ENCODE measurements at regions not wholly inside any gene's neighbourhood (a gene's known extent, or its start where the extent isn't known, plus 50 kb on each side); places are given as distances from the start of the nearest gene placed in this dataset.

DNA sequence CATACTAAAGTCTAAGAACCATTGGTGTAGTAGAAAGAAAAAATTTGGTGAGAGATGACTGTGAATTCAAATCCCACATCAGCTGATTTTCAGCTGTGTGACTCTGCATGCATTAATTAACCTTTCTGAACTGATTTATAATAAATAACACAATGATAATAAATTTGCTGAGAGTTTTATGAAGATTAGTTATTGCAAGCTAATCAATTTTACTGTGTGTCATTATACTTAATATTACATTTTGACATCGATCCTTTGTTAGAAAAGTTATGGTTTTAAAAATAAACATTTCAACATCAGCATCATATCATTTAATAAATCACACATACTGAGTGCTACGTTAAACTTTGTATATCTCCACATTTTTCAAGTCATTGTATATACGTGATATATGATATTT, 599.7 kb upstream of the MMS22L start:
- Histone ChIP-seq H3K9ac (ENCODE audit: low read depth, low read length, poor library complexity, severe bottlenecking) (no peak overlapping the region), H2AFZ (ENCODE audit: low read length) (no peak overlapping the region), H4K20me1 (ENCODE audit: insufficient read depth, low read length, poor library complexity, severe bottlenecking) (no peaks in the 10 kb centered on the region), H3K4me3 (ENCODE audit: low read length, poor library complexity, severe bottlenecking) (no peak overlapping the region), H3K79me2 (ENCODE audit: insufficient read depth, low read length) (no peaks in the 10 kb centered on the region), H3F3A (ENCODE audit: low read depth) (no peaks in the 10 kb centered on the region), H3K9me3 (ENCODE audit: insufficient read depth, low read depth, low read length) (no peaks in the 10 kb centered on the region), H3K27me3 (ENCODE audit: insufficient read depth, low read length, poor library complexity, severe bottlenecking) (no peaks in the 10 kb centered on the region), H3K9me2 (replicated peaks; ENCODE audit: low read depth, low read length) (no peaks in the 10 kb centered on the region), H3K4me1 (ENCODE audit: insufficient read depth, low read length, poor library complexity, severe bottlenecking) (no peaks in the 10 kb centered on the region), H3K4me2 (ENCODE audit: low read depth, low read length, poor library complexity, severe bottlenecking) (no peak overlapping the region), H3K36me3 (ENCODE audit: insufficient read depth, low read length) (no peaks in the 10 kb centered on the region)
- TF ChIP-seq, protein P1, sequence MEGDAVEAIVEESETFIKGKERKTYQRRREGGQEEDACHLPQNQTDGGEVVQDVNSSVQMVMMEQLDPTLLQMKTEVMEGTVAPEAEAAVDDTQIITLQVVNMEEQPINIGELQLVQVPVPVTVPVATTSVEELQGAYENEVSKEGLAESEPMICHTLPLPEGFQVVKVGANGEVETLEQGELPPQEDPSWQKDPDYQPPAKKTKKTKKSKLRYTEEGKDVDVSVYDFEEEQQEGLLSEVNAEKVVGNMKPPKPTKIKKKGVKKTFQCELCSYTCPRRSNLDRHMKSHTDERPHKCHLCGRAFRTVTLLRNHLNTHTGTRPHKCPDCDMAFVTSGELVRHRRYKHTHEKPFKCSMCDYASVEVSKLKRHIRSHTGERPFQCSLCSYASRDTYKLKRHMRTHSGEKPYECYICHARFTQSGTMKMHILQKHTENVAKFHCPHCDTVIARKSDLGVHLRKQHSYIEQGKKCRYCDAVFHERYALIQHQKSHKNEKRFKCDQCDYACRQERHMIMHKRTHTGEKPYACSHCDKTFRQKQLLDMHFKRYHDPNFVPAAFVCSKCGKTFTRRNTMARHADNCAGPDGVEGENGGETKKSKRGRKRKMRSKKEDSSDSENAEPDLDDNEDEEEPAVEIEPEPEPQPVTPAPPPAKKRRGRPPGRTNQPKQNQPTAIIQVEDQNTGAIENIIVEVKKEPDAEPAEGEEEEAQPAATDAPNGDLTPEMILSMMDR (conservative IDR thresholded peaks at IDR 0.05; ENCODE audit: low read length), result no peak
- no peak for TF ChIP-seq EZH2phosphoT487 (IDR thresholded peaks at IDR 0.05; ENCODE audit: borderline replicate concordance)

DNA sequence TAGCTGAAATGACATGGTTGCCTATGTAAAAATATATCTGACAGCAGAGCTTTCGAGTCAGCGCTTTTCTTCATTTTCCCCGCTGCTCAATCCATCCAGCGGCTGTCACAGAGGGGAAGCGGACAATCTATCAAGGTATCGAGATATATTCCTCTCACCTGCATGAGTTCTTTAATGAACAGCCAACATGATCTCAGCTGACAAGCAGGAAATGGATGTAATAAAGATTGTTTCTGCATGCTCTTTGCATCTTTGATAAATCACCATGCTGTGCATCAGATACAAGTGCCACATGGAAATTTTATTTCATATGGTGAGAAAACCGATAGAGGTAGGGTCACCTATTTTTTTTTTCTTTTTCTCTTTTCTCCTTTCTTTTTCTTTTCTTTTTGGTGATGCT, 602.3 kb upstream of the MMS22L start:
- no peak overlapping the region for H3K4me2 ChIP-seq (ENCODE audit: low read depth, low read length, poor library complexity, severe bottlenecking)
- no peak for TF ChIP-seq EZH2phosphoT487 (IDR thresholded peaks at IDR 0.05; ENCODE audit: borderline replicate concordance)
- TF ChIP-seq, protein P1 (conservative IDR thresholded peaks at IDR 0.05; ENCODE audit: low read length), result no peak
- H3K4me1 ChIP-seq (ENCODE audit: insufficient read depth, low read length, poor library complexity, severe bottlenecking), result no peaks in the 10 kb centered on the region
- H3F3A ChIP-seq (ENCODE audit: low read depth), result no peaks in the 10 kb centered on the region
- no peaks in the 10 kb centered on the region for H3K36me3 ChIP-seq (ENCODE audit: insufficient read depth, low read length)
- no peak overlapping the region for H3K4me3 ChIP-seq (ENCODE audit: low read length, poor library complexity, severe bottlenecking)
- H3K9me2 ChIP-seq (replicated peaks; ENCODE audit: low read depth, low read length), result no peaks in the 10 kb centered on the region
- no peak overlapping the region for H3K9ac ChIP-seq (ENCODE audit: low read depth, low read length, poor library complexity, severe bottlenecking)
- no peaks in the 10 kb centered on the region for H3K9me3 ChIP-seq (ENCODE audit: insufficient read depth, low read depth, low read length)
- H3K79me2 ChIP-seq (ENCODE audit: insufficient read depth, low read length), result no peaks in the 10 kb centered on the region
- H3K27me3 ChIP-seq (ENCODE audit: insufficient read depth, low read length, poor library complexity, severe bottlenecking), result no peaks in the 10 kb centered on the region
- H2AFZ ChIP-seq (ENCODE audit: low read length), result no peak overlapping the region
- no peaks in the 10 kb centered on the region for H4K20me1 ChIP-seq (ENCODE audit: insufficient read depth, low read length, poor library complexity, severe bottlenecking)

DNA sequence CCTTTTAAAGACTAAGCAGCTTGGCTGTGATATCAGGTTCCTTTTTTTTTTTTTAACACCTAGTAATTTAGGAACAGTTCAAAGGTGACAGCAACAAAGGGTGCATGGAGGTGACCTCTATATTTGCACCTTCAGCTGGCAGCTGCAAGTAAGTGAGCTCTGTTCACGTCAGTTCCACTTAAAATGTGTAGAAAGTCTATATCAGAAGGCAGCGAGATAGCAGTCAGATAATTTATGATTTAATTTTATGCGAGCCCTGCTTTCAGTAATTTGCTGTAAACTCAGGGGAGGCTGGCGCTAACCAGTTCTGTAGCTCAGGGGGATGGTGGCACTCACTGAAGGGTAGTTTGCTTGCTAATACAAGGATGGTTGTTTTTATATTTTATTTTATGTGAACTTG, 602.8 kb upstream of the MMS22L start:
- no peak overlapping the region for H3K9ac ChIP-seq (ENCODE audit: low read depth, low read length, poor library complexity, severe bottlenecking)
- H3K36me3 ChIP-seq (ENCODE audit: insufficient read depth, low read length), result no peaks in the 10 kb centered on the region
- TF ChIP-seq EZH2phosphoT487 (IDR thresholded peaks at IDR 0.05; ENCODE audit: borderline replicate concordance), result no peak
- TF ChIP-seq, protein P1 (conservative IDR thresholded peaks at IDR 0.05; ENCODE audit: low read length), result no peak
- no peak overlapping the region for H2AFZ ChIP-seq (ENCODE audit: low read length)
- no peak overlapping the region for H3K4me3 ChIP-seq (ENCODE audit: low read length, poor library complexity, severe bottlenecking)
- H3K79me2 ChIP-seq (ENCODE audit: insufficient read depth, low read length), result no peaks in the 10 kb centered on the region
- H3K4me1 ChIP-seq (ENCODE audit: insufficient read depth, low read length, poor library complexity, severe bottlenecking), result no peaks in the 10 kb centered on the region
- H3K9me2 ChIP-seq (replicated peaks; ENCODE audit: low read depth, low read length), result no peaks in the 10 kb centered on the region
- no peaks in the 10 kb centered on the region for H4K20me1 ChIP-seq (ENCODE audit: insufficient read depth, low read length, poor library complexity, severe bottlenecking)
- no peaks in the 10 kb centered on the region for H3K9me3 ChIP-seq (ENCODE audit: insufficient read depth, low read depth, low read length)
- H3K4me2 ChIP-seq (ENCODE audit: low read depth, low read length, poor library complexity, severe bottlenecking), result no peak overlapping the region
- no peaks in the 10 kb centered on the region for H3K27me3 ChIP-seq (ENCODE audit: insufficient read depth, low read length, poor library complexity, severe bottlenecking)
- no peaks in the 10 kb centered on the region for H3F3A ChIP-seq (ENCODE audit: low read depth)
